Colonic mucosa (tissue), 4 donors: ENCODE measurements at regions not wholly inside any gene's neighbourhood (a gene's known extent, or its start where the extent isn't known, plus 50 kb on each side); places are given as distances from the start of the nearest gene placed in this dataset.

ENCODE experiments used
- DNase-seq: peaks from one replicate; pipeline ENCODE4 v3.0.0-alpha.2; 2020
- H3K27ac ChIP-seq: fragments of 200-600 bp; one replicate; pipeline ENCODE4 v1.8.0; 2021
- H3K27me3 ChIP-seq: fragments of 200-600 bp; one replicate; pipeline ENCODE4 v1.8.0; 2021
- H3K36me3 ChIP-seq: fragments of 200-600 bp; one replicate; pipeline ENCODE4 v1.8.0; 2021
- H3K4me1 ChIP-seq: fragments of 200-600 bp; one replicate; pipeline ENCODE4 v1.8.0; 2021; ENCODE audit warnings: mild to moderate bottlenecking
- H3K4me3 ChIP-seq: fragments of 200-600 bp; one replicate; pipeline ENCODE4 v1.8.0; 2021
- H3K9ac ChIP-seq, 2 donors: one replicate each; pipeline ENCODE4 v1.7.0; 2013; ENCODE audit warnings: control low read depth in 2 of 2, low read depth in 2 of 2, low read length in 2 of 2
- H3K9me3 ChIP-seq: fragments of 200-600 bp; one replicate; pipeline ENCODE4 v1.8.0; 2021
- CTCF ChIP-seq: fragments of 200-600 bp; IDR thresholded peaks from one replicate; pipeline ENCODE4 v1.8.0; 2022; ENCODE audit warnings: antibody characterized with exemption, mild to moderate bottlenecking
- intact Hi-C: fragments of 100-400 bp; cut with DNase I; formaldehyde crosslinking; loops from one replicate; pipeline ENCODE4 v1.14.1; 2022
- donor health status: healthy.
- donor health status: DM: no; HTN: no; CAD: no.
- donor health status: DM: no; HTN: no; CAD: no.

GRCh38 chr20:40814631-40814960 lies 125.6 kb upstream of the MAFB start:
- Histone ChIP-seq H3K4me1 (no peaks in the 10 kb centered on the region), H3K27me3 (no peaks in the 10 kb centered on the region), H3K4me3 (no peak overlapping the region), H3K9ac (no peak overlapping the region), H3K9me3 (no peaks in the 10 kb centered on the region), H3K36me3 (no peaks in the 10 kb centered on the region), H3K27ac (no peak overlapping the region)
- no peak for TF ChIP-seq CTCF
- DNase-seq, result no peak
- intact Hi-C loops, result no loop called here

- Histone ChIP-seq H3K27ac (no peak overlapping the region), H3K36me3 (no peaks in the 10 kb centered on the region), H3K4me1 (no peaks in the 10 kb centered on the region), H3K9ac (no peak overlapping the region), H3K9me3 (no peaks in the 10 kb centered on the region), H3K4me3 (no peak overlapping the region), H3K27me3 (no peaks in the 10 kb centered on the region)
- intact Hi-C loops, result no loop called here
- no peak for DNase-seq
- TF ChIP-seq CTCF, result no peak
Measured at GRCh38 chr20:40815156-40816038, 126.4 kb upstream of the MAFB start.

- Histone ChIP-seq H3K9me3 (no peaks in the 10 kb centered on the region), H3K27me3 (no peaks in the 10 kb centered on the region), H3K9ac (no peak overlapping the region), H3K4me3 (no peak overlapping the region), H3K4me1 (no peaks in the 10 kb centered on the region), H3K36me3 (no peaks in the 10 kb centered on the region), H3K27ac (no peak overlapping the region)
- TF ChIP-seq CTCF, result no peak
- DNase-seq, result no peak
- intact Hi-C loops, result no loop called here
Measured at GRCh38 chr20:40816039-40816352, 127.0 kb upstream of the MAFB start.

- H3K27ac ChIP-seq, result no peak overlapping the region
- no peak for DNase-seq
- no peaks in the 10 kb centered on the region for H3K4me1 ChIP-seq
- intact Hi-C loops, result no loop called here
- no peaks in the 10 kb centered on the region for H3K36me3 ChIP-seq
- TF ChIP-seq CTCF, result no peak
- H3K4me3 ChIP-seq, result no peak overlapping the region
- H3K27me3 ChIP-seq, result no peaks in the 10 kb centered on the region
- H3K9me3 ChIP-seq, result no peaks in the 10 kb centered on the region
- no peak overlapping the region for H3K9ac ChIP-seq
Measured at GRCh38 chr20:40821429-40821828, 132.4 kb upstream of the MAFB start.

- Histone ChIP-seq H3K27me3 (no peaks in the 10 kb centered on the region), H3K4me1 (no peaks in the 10 kb centered on the region), H3K9ac (no peak overlapping the region), H3K36me3 (no peaks in the 10 kb centered on the region), H3K27ac (no peak overlapping the region), H3K9me3 (no peaks in the 10 kb centered on the region), H3K4me3 (no peak overlapping the region)
- intact Hi-C loops, result no loop called here
- no peak for DNase-seq
- TF ChIP-seq CTCF, result no peak
Measured at GRCh38 chr20:40826699-40827098, 137.7 kb upstream of the MAFB start.
